ENCODE measurements at regions not wholly inside any gene's neighbourhood (a gene's known extent, or its start where the extent isn't known, plus 50 kb on each side); places are given as distances from the start of the nearest gene placed in this dataset.

DNA sequence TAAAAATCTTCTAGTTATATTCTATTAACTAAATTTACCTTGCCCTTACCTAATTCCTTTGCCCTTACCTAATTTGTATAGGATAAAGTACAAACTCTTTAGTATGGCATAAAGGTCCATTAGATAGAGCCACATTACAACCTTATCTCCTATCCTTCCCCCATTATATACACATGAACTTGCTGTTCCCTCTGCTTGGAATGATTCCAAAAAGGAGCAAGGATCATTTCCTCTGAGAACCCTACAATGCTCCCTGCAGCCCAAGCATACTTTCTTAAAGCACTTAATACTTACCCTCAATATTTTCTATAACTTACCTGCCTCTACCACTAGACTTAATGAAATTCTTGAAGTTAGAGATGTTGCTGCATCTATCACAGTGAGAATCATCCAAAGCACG lies 118.9 kb upstream of the CCDC54 start:
- TF ChIP-seq CTCF (IDR thresholded peaks at IDR 0.05) (no peak), EZH2 (IDR thresholded peaks at IDR 0.05) (no peak), EZH2phosphoT487 (IDR thresholded peaks at IDR 0.05) (no peak)

Measured in neural progenitor cell (in vitro differentiated cells).